Transverse colon (tissue), 4 donors: ENCODE measurements at regions not wholly inside any gene's neighbourhood (a gene's known extent, or its start where the extent isn't known, plus 50 kb on each side); places are given as distances from the start of the nearest gene placed in this dataset.
"Not testable (repeated sequence)": the region's sequence is repeated elsewhere in the genome, so short reads cannot be mapped to it uniquely, and the experiment has no call there.

ENCODE experiments used
- DNase-seq: peaks from one replicate; pipeline ENCODE4 v3.0.0-alpha.2; 2019
- H3K27ac ChIP-seq, 4 donors: fragments of 200-600 bp; sonication (generic); 2 replicates each; pipeline ENCODE4 v1.5.1; 2016 to 2018; ENCODE audit warnings: inconsistent platforms in 4 of 4
- H3K27me3 ChIP-seq: fragments of 200-600 bp; sonication (generic); 2 replicates; pipeline ENCODE4 v1.5.1; 2017; ENCODE audit warnings: inconsistent platforms
- H3K36me3 ChIP-seq, 4 donors: fragments of 200-600 bp; sonication (generic); 2 replicates each; pipeline ENCODE4 v1.5.1; 2017 to 2019; ENCODE audit warnings: inconsistent platforms in 4 of 4
- H3K4me1 ChIP-seq, 4 donors: fragments of 200-600 bp; sonication (generic); 2 replicates each; pipeline ENCODE4 v1.5.1; 2017 to 2020; ENCODE audit warnings: inconsistent platforms in 4 of 4
- H3K4me3 ChIP-seq, 4 donors: fragments of 200-600 bp; sonication (generic); 1 replicate in 1 of 4; 2 replicates in 3 of 4; pipeline versions ENCODE4 v1.5.1 to v1.6.1; 2017 to 2019; ENCODE audit warnings: inconsistent platforms in 4 of 4
- H3K9me3 ChIP-seq, 2 donors: fragments of 200-600 bp; sonication (generic); 2 replicates each; pipeline ENCODE4 v1.5.1; 2017 to 2019; ENCODE audit warnings: inconsistent platforms in 2 of 2
- EP300 ChIP-seq: sonication (generic); formaldehyde crosslinking; IDR thresholded peaks from one replicate; pipeline ENCODE4 v1.6.1; 2017; ENCODE audit warnings: antibody characterized with exemption, low read depth
- POLR2A ChIP-seq: fragments of 450-650 bp; IDR thresholded peaks from one replicate; pipeline ENCODE4 v1.6.1; 2016; ENCODE audit warnings: antibody characterized with exemption, mild to moderate bottlenecking, moderate library complexity
- POLR2AphosphoS5 ChIP-seq, 3 donors: sonication (generic); formaldehyde crosslinking; IDR thresholded peaks; one replicate each; pipeline ENCODE4 v1.6.1; 2016; ENCODE audit warnings: antibody characterized with exemption in 3 of 3
- WGBS, 2 donors: methylation state at CpG; one replicate each; pipeline ENCODE4 v1.1.5; 2018; ENCODE audit warnings: low coverage in 1 of 2; 5-methylcytosine and 5-hydroxymethylcytosine counted together
- in situ Hi-C, 4 donors: fragments of 200-750 bp; cut with MboI; loops; one replicate each; pipeline versions ENCODE4 v1.15.0 to v1.15.1; 2017; ENCODE audit warnings: low sequenced_read_pairs in 3 of 4, low pct_ligation_motif_present in 1 of 4, low pct_unique_long_range_greater_than_20kb in 1 of 4
- intact Hi-C: fragments of 100-400 bp; cut with DNase I; formaldehyde crosslinking; loops from one replicate; pipeline ENCODE4 v1.15.1; 2023; ENCODE audit warnings: low total_unique reads
- TF ChIP-seq, protein P1 (sequence below), 5 experiments: fragments of 200-600 bp in 3 of 5; fragments of 450-650 bp in 2 of 5; sonication (generic) in 3 of 5; IDR thresholded peaks; 1 replicate in 2 of 5; 2 replicates in 3 of 5; pipeline ENCODE4 v1.5.1; 2016 to 2017; ENCODE audit warnings: antibody characterized with exemption in 5 of 5, inconsistent platforms in 3 of 5, mild to moderate bottlenecking in 2 of 5, moderate library complexity in 1 of 5

DNA sequence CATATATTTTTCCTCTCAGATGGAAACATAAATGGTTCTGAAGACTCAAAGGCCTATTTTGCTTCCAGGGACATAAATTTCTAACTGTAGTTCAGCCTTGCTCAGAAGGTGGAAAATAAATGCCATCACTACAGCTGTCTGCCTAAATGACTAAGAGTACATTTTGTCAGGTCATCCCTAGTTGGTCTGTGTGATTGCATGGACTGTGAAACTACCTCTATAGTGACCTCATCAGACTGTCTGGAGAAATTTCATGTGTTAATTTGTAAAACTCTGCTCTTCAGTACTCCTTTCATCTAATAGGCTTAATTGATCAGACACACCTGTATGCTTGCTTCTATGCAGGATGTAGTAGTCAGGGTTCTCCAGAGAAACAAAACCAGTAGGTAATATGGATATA lies 886.9 kb downstream of the AMY1C start:
- Histone ChIP-seq H3K4me1 (no peaks in the 10 kb centered on the region), H3K4me3 (no peak overlapping the region), H3K27ac (no peak overlapping the region), H3K36me3 (no peaks in the 10 kb centered on the region), H3K27me3 (no peaks in the 10 kb centered on the region), H3K9me3 (no peaks in the 10 kb centered on the region)
- TF ChIP-seq POLR2A (no peak), POLR2AphosphoS5 (IDR thresholded peaks at IDR 0.05) (no peak), EP300 (no peak)
- TF ChIP-seq, protein P1, sequence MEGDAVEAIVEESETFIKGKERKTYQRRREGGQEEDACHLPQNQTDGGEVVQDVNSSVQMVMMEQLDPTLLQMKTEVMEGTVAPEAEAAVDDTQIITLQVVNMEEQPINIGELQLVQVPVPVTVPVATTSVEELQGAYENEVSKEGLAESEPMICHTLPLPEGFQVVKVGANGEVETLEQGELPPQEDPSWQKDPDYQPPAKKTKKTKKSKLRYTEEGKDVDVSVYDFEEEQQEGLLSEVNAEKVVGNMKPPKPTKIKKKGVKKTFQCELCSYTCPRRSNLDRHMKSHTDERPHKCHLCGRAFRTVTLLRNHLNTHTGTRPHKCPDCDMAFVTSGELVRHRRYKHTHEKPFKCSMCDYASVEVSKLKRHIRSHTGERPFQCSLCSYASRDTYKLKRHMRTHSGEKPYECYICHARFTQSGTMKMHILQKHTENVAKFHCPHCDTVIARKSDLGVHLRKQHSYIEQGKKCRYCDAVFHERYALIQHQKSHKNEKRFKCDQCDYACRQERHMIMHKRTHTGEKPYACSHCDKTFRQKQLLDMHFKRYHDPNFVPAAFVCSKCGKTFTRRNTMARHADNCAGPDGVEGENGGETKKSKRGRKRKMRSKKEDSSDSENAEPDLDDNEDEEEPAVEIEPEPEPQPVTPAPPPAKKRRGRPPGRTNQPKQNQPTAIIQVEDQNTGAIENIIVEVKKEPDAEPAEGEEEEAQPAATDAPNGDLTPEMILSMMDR (IDR thresholded peaks at IDR 0.05): no peak
- in situ Hi-C loops (no loop called here), intact Hi-C loops (no loop called here)
- no peak for DNase-seq

DNA sequence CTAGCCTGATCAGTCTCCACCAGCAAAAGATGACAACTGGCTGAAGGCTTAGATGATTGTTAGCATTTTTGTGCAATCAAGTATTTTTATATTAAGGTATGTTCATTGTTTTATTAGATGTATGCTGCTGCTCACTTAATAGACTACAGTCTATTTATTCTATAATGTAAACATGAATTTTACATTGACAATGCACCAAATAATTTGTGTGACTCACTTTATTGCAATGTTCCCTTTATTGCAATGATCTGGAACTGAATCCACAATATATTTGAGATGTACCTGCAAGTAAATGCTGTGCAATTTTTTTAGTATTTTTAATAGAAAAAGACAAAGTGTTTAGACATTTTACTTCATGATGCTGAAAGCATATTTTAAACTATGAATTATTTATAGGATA lies 896.5 kb downstream of the AMY1C start:
- Histone ChIP-seq H3K27ac (no peak overlapping the region), H3K4me1 (no peaks in the 10 kb centered on the region), H3K4me3 (no peak overlapping the region), H3K27me3 (no peaks in the 10 kb centered on the region), H3K9me3 (no peaks in the 10 kb centered on the region), H3K36me3 (no peaks in the 10 kb centered on the region)
- DNase-seq: no peak
- intact Hi-C loops: no loop called here
- in situ Hi-C loops: no loop called here
- TF ChIP-seq POLR2AphosphoS5 (IDR thresholded peaks at IDR 0.05) (no peak), POLR2A (no peak), EP300 (no peak)
- TF ChIP-seq, protein P1 (IDR thresholded peaks at IDR 0.05): no peak

- 0% methylated on average over 1 of the region's 1 CpG for WGBS, 2 donors
- no peaks in the 10 kb centered on the region for H3K27me3 ChIP-seq
- no peak for TF ChIP-seq EP300
- no peak for TF ChIP-seq POLR2A
- intact Hi-C loops (no loop called here), in situ Hi-C loops (no loop called here)
- H3K27ac ChIP-seq: no peak overlapping the region
- H3K4me3 ChIP-seq: no peak overlapping the region
- DNase-seq: no peak
- H3K36me3 ChIP-seq: no peaks in the 10 kb centered on the region
- no peaks in the 10 kb centered on the region for H3K9me3 ChIP-seq
- no peaks in the 10 kb centered on the region for H3K4me1 ChIP-seq
These were observed 898.6 kb downstream of the AMY1C start for GRCh38 chr1:104648269-104648691.

GRCh38 chr1:104664374-104664773 lies 914.7 kb downstream of the AMY1C start:
- in situ Hi-C loops, H3K4me3 ChIP-seq, H3K27me3 ChIP-seq, H3K4me1 ChIP-seq, DNase-seq, H3K27ac ChIP-seq, intact Hi-C loops, H3K9me3 ChIP-seq, H3K36me3 ChIP-seq: not testable (repeated sequence)
- 96% methylated on average over 23 of the region's 24 CpGs; no CpG with 5 or more reads in 1 of the 2 donors for WGBS, 2 donors

DNA sequence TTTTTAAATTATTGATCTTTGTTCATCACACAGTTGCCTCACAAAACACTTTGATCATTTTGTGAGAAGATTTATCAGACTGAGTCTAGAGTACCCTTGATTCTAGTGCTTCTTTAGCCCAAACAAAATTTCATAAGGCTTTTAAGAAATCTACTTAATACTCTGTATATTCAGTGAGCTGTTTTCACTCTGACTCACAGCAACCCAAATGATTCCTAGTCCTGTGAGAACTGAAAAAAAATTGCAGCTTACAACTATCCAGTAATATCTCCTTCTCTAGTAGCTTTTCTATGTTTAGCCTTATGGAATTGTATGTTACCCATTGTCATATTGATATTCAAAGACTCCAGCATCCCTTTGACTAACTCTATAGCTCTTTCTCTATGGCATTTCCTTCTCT lies 915.6 kb downstream of the AMY1C start:
- TF ChIP-seq EP300 (no peak), POLR2AphosphoS5 (IDR thresholded peaks at IDR 0.05) (no peak), POLR2A (no peak)
- TF ChIP-seq, protein P1 (IDR thresholded peaks at IDR 0.05): no peak
- Histone ChIP-seq H3K27me3 (no peaks in the 10 kb centered on the region), H3K9me3 (no peaks in the 10 kb centered on the region), H3K36me3 (no peaks in the 10 kb centered on the region), H3K4me3 (no peak overlapping the region), H3K4me1 (no peaks in the 10 kb centered on the region), H3K27ac (no peak overlapping the region)
- in situ Hi-C loops: no loop called here
- no peak for DNase-seq
- intact Hi-C loops: no loop called here
